Colonic mucosa (tissue), 4 donors: ENCODE measurements at regions not wholly inside any gene's neighbourhood (a gene's known extent, or its start where the extent isn't known, plus 50 kb on each side); places are given as distances from the start of the nearest gene placed in this dataset.

Source experiments
- DNase-seq: peaks from one replicate; pipeline ENCODE4 v3.0.0-alpha.2; 2020
- H3K27ac ChIP-seq: fragments of 200-600 bp; one replicate; pipeline ENCODE4 v1.8.0; 2021
- H3K27me3 ChIP-seq: fragments of 200-600 bp; one replicate; pipeline ENCODE4 v1.8.0; 2021
- H3K36me3 ChIP-seq: fragments of 200-600 bp; one replicate; pipeline ENCODE4 v1.8.0; 2021
- H3K4me1 ChIP-seq: fragments of 200-600 bp; one replicate; pipeline ENCODE4 v1.8.0; 2021; ENCODE audit warnings: mild to moderate bottlenecking
- H3K4me3 ChIP-seq: fragments of 200-600 bp; one replicate; pipeline ENCODE4 v1.8.0; 2021
- H3K9ac ChIP-seq, 2 donors: one replicate each; pipeline ENCODE4 v1.7.0; 2013; ENCODE audit warnings: control low read depth in 2 of 2, low read depth in 2 of 2, low read length in 2 of 2
- H3K9me3 ChIP-seq: fragments of 200-600 bp; one replicate; pipeline ENCODE4 v1.8.0; 2021
- CTCF ChIP-seq: fragments of 200-600 bp; IDR thresholded peaks from one replicate; pipeline ENCODE4 v1.8.0; 2022; ENCODE audit warnings: antibody characterized with exemption, mild to moderate bottlenecking
- intact Hi-C: fragments of 100-400 bp; cut with DNase I; formaldehyde crosslinking; loops from one replicate; pipeline ENCODE4 v1.14.1; 2022
- donor health status: healthy.
- donor health status: DM: no; HTN: no; CAD: no.
- donor health status: DM: no; HTN: no; CAD: no.

GRCh38 chr14:80381807-80382363 is 170.6 kb upstream of the DIO2 start:
- H3K4me3 ChIP-seq: no peak overlapping the region
- no peaks in the 10 kb centered on the region for H3K36me3 ChIP-seq
- TF ChIP-seq CTCF: no peak
- no peak for DNase-seq
- intact Hi-C loops: no loop called here
- H3K9ac ChIP-seq: no peak overlapping the region
- no peaks in the 10 kb centered on the region for H3K9me3 ChIP-seq
- no peak overlapping the region for H3K27ac ChIP-seq
- no peaks in the 10 kb centered on the region for H3K27me3 ChIP-seq
- no peaks in the 10 kb centered on the region for H3K4me1 ChIP-seq

- Histone ChIP-seq H3K4me1 (no peaks in the 10 kb centered on the region), H3K9ac (no peak overlapping the region), H3K27ac (no peak overlapping the region), H3K9me3 (no peaks in the 10 kb centered on the region), H3K27me3 (no peaks in the 10 kb centered on the region), H3K4me3 (no peak overlapping the region), H3K36me3 (no peaks in the 10 kb centered on the region)
- intact Hi-C loops: no loop called here
- TF ChIP-seq CTCF: no peak
- no peak for DNase-seq
Observed at GRCh38 chr14:80379035-80379434, 167.7 kb upstream of the DIO2 start.

GRCh38 chr14:80378084-80378690 is 166.9 kb upstream of the DIO2 start:
- Histone ChIP-seq H3K27me3 (no peaks in the 10 kb centered on the region), H3K4me3 (no peak overlapping the region), H3K27ac (no peak overlapping the region), H3K9ac (no peak overlapping the region), H3K9me3 (no peaks in the 10 kb centered on the region), H3K36me3 (no peaks in the 10 kb centered on the region), H3K4me1 (no peaks in the 10 kb centered on the region)
- DNase-seq: no peak
- no peak for TF ChIP-seq CTCF
- intact Hi-C loops: no loop called here

GRCh38 chr14:80364816-80365215 is 153.5 kb upstream of the DIO2 start:
- Histone ChIP-seq H3K27me3 (no peaks in the 10 kb centered on the region), H3K36me3 (no peaks in the 10 kb centered on the region), H3K9ac (no peak overlapping the region), H3K27ac (no peak overlapping the region), H3K4me3 (no peak overlapping the region), H3K9me3 (no peaks in the 10 kb centered on the region), H3K4me1 (no peaks in the 10 kb centered on the region)
- no peak for TF ChIP-seq CTCF
- no peak for DNase-seq
- intact Hi-C loops: no loop called here

GRCh38 chr14:80364274-80364673 is 153.0 kb upstream of the DIO2 start:
- Histone ChIP-seq H3K9me3 (no peaks in the 10 kb centered on the region), H3K36me3 (no peaks in the 10 kb centered on the region), H3K4me1 (no peaks in the 10 kb centered on the region), H3K27me3 (no peaks in the 10 kb centered on the region), H3K27ac (no peak overlapping the region), H3K9ac (no peak overlapping the region), H3K4me3 (no peak overlapping the region)
- TF ChIP-seq CTCF: peak; percentile 24
- no peak for DNase-seq
- intact Hi-C loops: no loop called here
